MM.1S (cell line): ENCODE measurements at regions not wholly inside any gene's neighbourhood (a gene's known extent, or its start where the extent isn't known, plus 50 kb on each side); places are given as distances from the start of the nearest gene placed in this dataset.

Source experiments
- DNase-seq: peaks from one replicate; pipeline ENCODE4 v3.0.0-alpha.2; 2015
- H2AFZ ChIP-seq: fragments of 300-600 bp; sonication (generic); 2 replicates; pipeline ENCODE4 v1.6.0; 2016; ENCODE audit warnings: antibody characterized with exemption, low read length
- H3F3A ChIP-seq: fragments of 300-600 bp; sonication (generic); 2 replicates; pipeline ENCODE4 v1.6.1; 2016; ENCODE audit warnings: mild to moderate bottlenecking, antibody characterized with exemption, low read length, moderate library complexity, mixed read lengths; ENCODE audit not compliant: insufficient read depth
- H3K27ac ChIP-seq: fragments of 300-600 bp; sonication (generic); 2 replicates; pipeline ENCODE4 v1.5.1; 2016; ENCODE audit warnings: mild to moderate bottlenecking, low read length
- H3K27me3 ChIP-seq: fragments of 300-600 bp; sonication (generic); replicated peaks from 2 replicates; pipeline ENCODE4 v1.6.0; 2016; ENCODE audit warnings: low read length; ENCODE audit not compliant: insufficient read depth
- H3K36me3 ChIP-seq: fragments of 300-600 bp; sonication (generic); replicated peaks from 2 replicates; pipeline ENCODE4 v1.6.1; 2016; ENCODE audit warnings: mild to moderate bottlenecking, low read length, mixed read lengths; ENCODE audit not compliant: insufficient read depth
- H3K4me1 ChIP-seq: fragments of 300-600 bp; sonication (generic); 2 replicates; pipeline ENCODE4 v1.6.1; 2016; ENCODE audit warnings: low read length, mixed read lengths
- H3K4me2 ChIP-seq: fragments of 300-600 bp; sonication (generic); 2 replicates; pipeline ENCODE4 v1.6.0; 2016; ENCODE audit warnings: low read depth, low read length
- H3K4me3 ChIP-seq: fragments of 300-600 bp; sonication (generic); 2 replicates; pipeline ENCODE4 v1.5.1; 2016; ENCODE audit warnings: low read length, mixed read lengths
- H3K79me2 ChIP-seq: fragments of 300-600 bp; sonication (generic); 2 replicates; pipeline ENCODE4 v1.6.1; 2016; ENCODE audit warnings: mixed run types, low read length, mixed read lengths
- H3K9ac ChIP-seq: fragments of 300-600 bp; sonication (generic); 2 replicates; pipeline ENCODE4 v1.6.1; 2016; ENCODE audit warnings: low read length, mixed read lengths
- H3K9me2 ChIP-seq: fragments of 300-600 bp; sonication (generic); replicated peaks from 2 replicates; pipeline ENCODE4 v1.6.1; 2016; ENCODE audit warnings: mild to moderate bottlenecking, low read length, mixed read lengths; ENCODE audit not compliant: insufficient read depth
- H3K9me3 ChIP-seq: fragments of 300-600 bp; sonication (generic); replicated peaks from 2 replicates; pipeline ENCODE4 v1.6.1; 2016; ENCODE audit warnings: mild to moderate bottlenecking, low read length, mixed read lengths; ENCODE audit not compliant: insufficient read depth
- H4K20me1 ChIP-seq: fragments of 300-600 bp; sonication (generic); 2 replicates; pipeline ENCODE4 v1.6.1; 2016; ENCODE audit warnings: mild to moderate bottlenecking, low read length, moderate library complexity, mixed read lengths; ENCODE audit not compliant: insufficient read depth
- EZH2 ChIP-seq: fragments of 300-600 bp; sonication (generic); optimal IDR thresholded peaks from 2 replicates; pipeline ENCODE3; 2017; ENCODE audit warnings: low read depth, mild to moderate bottlenecking, antibody characterized with exemption, low read length, mixed read lengths
- EZH2phosphoT487 ChIP-seq: fragments of 300-600 bp; sonication (generic); IDR thresholded peaks from 2 replicates; pipeline ENCODE4 v1.6.1; 2018; ENCODE audit warnings: antibody characterized with exemption, low read length
- TF ChIP-seq, protein P1 (sequence below): fragments of 300-600 bp; sonication (generic); IDR thresholded peaks from 2 replicates; pipeline ENCODE4 v1.5.1; 2016; ENCODE audit warnings: antibody characterized with exemption, low read length, mixed read lengths

- peak; percentile 40 for DNase-seq
- Histone ChIP-seq H3K9me2 (no peaks in the 10 kb centered on the region), H3K4me2 (peak overlapping the region; percentile 44), H3K4me3 (peak overlapping the region; percentile 19; the same call in 1 of the 2 replicates), H3K9me3 (no peaks in the 10 kb centered on the region), H3K27ac (no peak overlapping the region), H3K36me3 (no peaks in the 10 kb centered on the region), H2AFZ (peak overlapping the region; percentile 33), H4K20me1 (no peaks in the 10 kb centered on the region), H3F3A (no peaks in the 10 kb centered on the region), H3K9ac (no peak overlapping the region), H3K27me3 (no peaks in the 10 kb centered on the region), H3K79me2 (no peaks in the 10 kb centered on the region), H3K4me1 (no peaks in the 10 kb centered on the region)
- TF ChIP-seq EZH2phosphoT487: no peak
- no peak for TF ChIP-seq EZH2
- TF ChIP-seq, protein P1, sequence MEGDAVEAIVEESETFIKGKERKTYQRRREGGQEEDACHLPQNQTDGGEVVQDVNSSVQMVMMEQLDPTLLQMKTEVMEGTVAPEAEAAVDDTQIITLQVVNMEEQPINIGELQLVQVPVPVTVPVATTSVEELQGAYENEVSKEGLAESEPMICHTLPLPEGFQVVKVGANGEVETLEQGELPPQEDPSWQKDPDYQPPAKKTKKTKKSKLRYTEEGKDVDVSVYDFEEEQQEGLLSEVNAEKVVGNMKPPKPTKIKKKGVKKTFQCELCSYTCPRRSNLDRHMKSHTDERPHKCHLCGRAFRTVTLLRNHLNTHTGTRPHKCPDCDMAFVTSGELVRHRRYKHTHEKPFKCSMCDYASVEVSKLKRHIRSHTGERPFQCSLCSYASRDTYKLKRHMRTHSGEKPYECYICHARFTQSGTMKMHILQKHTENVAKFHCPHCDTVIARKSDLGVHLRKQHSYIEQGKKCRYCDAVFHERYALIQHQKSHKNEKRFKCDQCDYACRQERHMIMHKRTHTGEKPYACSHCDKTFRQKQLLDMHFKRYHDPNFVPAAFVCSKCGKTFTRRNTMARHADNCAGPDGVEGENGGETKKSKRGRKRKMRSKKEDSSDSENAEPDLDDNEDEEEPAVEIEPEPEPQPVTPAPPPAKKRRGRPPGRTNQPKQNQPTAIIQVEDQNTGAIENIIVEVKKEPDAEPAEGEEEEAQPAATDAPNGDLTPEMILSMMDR: no peak
Observed at GRCh38 chr4:165610679-165611437, 232.1 kb downstream of the CPE start.

DNA sequence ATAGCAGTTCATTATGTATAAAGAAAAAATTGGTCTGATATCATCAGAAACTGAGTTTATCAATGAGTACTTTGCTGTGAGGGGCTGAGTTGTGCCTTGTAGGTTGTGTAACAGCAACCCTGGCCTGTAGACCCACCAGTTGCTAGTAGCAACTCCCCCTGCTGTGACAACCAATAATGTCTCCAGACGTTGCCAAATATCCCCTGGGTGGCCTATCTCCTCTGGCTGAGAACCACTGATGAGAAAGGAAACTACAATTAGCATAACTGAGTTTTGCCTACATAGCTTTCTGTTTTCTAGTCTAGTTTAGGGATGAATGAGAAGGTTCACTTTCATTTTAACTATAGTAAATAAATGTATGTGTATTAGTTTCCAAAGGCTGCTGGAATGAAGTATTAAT lies 234.1 kb downstream of the CPE start:
- Histone ChIP-seq H3K4me3 (no peak overlapping the region), H3K27me3 (no peaks in the 10 kb centered on the region), H3K79me2 (no peaks in the 10 kb centered on the region), H2AFZ (no peak overlapping the region), H3K36me3 (no peaks in the 10 kb centered on the region), H3K9me2 (no peaks in the 10 kb centered on the region), H3K4me1 (no peaks in the 10 kb centered on the region), H3K4me2 (peak overlapping the region; percentile 9; the same call in 1 of the 2 replicates), H3K9ac (no peak overlapping the region), H3K27ac (no peak overlapping the region), H3F3A (no peaks in the 10 kb centered on the region), H3K9me3 (no peaks in the 10 kb centered on the region), H4K20me1 (no peaks in the 10 kb centered on the region)
- TF ChIP-seq, protein P1: no peak
- TF ChIP-seq EZH2phosphoT487: no peak
- TF ChIP-seq EZH2: no peak
- peak; percentile 39 for DNase-seq

- Histone ChIP-seq H3K4me2 (no peak overlapping the region), H3K79me2 (no peaks in the 10 kb centered on the region)
- TF ChIP-seq EZH2phosphoT487: no peak
- TF ChIP-seq, protein P1: no peak
- TF ChIP-seq EZH2: no peak
Observed at GRCh38 chr4:165613581-165613980, 234.8 kb downstream of the CPE start.

More at GRCh38 chr4:165613581-165613980, 234.8 kb downstream of the CPE start:
- Histone ChIP-seq H3K36me3 (no peaks in the 10 kb centered on the region), H3K27me3 (no peaks in the 10 kb centered on the region), H3K4me1 (no peaks in the 10 kb centered on the region), H3K4me3 (no peak overlapping the region), H3K9me2 (no peaks in the 10 kb centered on the region), H2AFZ (no peak overlapping the region), H3F3A (no peaks in the 10 kb centered on the region), H3K27ac (no peak overlapping the region), H3K9ac (no peak overlapping the region), H3K9me3 (no peaks in the 10 kb centered on the region), H4K20me1 (no peaks in the 10 kb centered on the region)
- DNase-seq: no peak
